ENCODE measurements at regions not wholly inside any gene's neighbourhood (a gene's known extent, or its start where the extent isn't known, plus 50 kb on each side); places are given as distances from the start of the nearest gene placed in this dataset.

DNA sequence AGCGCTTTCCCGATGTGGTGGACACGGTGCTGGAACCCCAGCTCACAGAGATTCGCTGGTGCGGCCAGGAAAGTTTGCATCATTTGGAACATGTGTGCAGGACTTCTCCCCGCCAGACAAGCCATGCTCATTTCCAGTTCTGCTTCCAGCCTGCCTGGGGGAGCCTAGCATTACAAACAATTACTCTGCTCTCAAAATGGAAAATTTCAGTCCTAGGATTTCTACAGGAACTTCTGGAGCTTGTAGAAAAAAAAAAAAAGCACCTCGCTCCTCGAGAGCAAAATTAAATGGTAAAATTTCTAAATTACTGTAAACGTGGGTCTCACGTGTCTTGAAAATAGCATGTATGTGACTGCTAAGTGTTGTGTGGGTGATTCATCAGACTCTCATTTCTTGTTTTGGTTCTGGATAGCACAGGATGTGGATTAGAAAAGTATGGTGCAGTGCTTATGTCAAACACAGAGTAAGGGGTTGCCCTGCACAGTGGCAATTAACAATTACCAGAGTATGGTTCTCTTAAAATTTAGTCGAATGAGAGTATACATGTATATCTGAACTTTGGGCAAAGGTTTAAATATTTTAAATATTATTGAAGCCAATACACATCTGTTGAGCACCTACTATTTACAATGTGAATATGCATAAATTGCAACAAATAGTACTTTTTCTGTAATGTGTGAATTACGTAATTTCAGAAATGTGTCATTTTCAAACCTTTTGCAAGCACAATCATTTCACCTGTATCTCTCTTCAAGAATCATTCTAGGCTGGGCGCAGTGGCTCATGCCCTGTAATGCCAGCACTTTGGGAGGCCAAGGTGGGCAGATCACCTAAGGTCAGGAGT, 61.8 kb upstream of the PTGFRN start:
- TF ChIP-seq, protein P1, sequence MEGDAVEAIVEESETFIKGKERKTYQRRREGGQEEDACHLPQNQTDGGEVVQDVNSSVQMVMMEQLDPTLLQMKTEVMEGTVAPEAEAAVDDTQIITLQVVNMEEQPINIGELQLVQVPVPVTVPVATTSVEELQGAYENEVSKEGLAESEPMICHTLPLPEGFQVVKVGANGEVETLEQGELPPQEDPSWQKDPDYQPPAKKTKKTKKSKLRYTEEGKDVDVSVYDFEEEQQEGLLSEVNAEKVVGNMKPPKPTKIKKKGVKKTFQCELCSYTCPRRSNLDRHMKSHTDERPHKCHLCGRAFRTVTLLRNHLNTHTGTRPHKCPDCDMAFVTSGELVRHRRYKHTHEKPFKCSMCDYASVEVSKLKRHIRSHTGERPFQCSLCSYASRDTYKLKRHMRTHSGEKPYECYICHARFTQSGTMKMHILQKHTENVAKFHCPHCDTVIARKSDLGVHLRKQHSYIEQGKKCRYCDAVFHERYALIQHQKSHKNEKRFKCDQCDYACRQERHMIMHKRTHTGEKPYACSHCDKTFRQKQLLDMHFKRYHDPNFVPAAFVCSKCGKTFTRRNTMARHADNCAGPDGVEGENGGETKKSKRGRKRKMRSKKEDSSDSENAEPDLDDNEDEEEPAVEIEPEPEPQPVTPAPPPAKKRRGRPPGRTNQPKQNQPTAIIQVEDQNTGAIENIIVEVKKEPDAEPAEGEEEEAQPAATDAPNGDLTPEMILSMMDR (IDR thresholded peaks at IDR 0.05 in 2 of 3, conservative IDR thresholded peaks at IDR 0.05 in 1 of 3; ENCODE audit: borderline replicate concordance in 1 of 3, insufficient read depth in 1 of 3, low read depth in 2 of 3, low read length in 2 of 3), result no peak
- TF ChIP-seq, protein P2, sequence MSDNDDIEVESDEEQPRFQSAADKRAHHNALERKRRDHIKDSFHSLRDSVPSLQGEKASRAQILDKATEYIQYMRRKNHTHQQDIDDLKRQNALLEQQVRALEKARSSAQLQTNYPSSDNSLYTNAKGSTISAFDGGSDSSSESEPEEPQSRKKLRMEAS (IDR thresholded peaks at IDR 0.05), result no peak
- TF ChIP-seq POLR2A (IDR thresholded peaks at IDR 0.05; ENCODE audit: borderline replicate concordance, extremely low read depth, insufficient read depth, insufficient read length) (no peak), FOSL1 (IDR thresholded peaks at IDR 0.05; ENCODE audit: low read depth) (no peak), ZFX (IDR thresholded peaks at IDR 0.05) (no peak), ZNF274 (IDR thresholded peaks at IDR 0.05; ENCODE audit: low read depth, low read length) (no peak), EZH2 (IDR thresholded peaks at IDR 0.05) (no peak), YY1 (IDR thresholded peaks at IDR 0.05; ENCODE audit: extremely low read depth, insufficient replicate concordance, low read depth, low read length) (no peak), EZH2phosphoT487 (IDR thresholded peaks at IDR 0.05; ENCODE audit: borderline replicate concordance) (no peak), CEBPB (IDR thresholded peaks at IDR 0.05; ENCODE audit: low read depth) (no peak), EGR1 (IDR thresholded peaks at IDR 0.05; ENCODE audit: low read depth) (no peak)
- TF ChIP-seq, protein P3, sequence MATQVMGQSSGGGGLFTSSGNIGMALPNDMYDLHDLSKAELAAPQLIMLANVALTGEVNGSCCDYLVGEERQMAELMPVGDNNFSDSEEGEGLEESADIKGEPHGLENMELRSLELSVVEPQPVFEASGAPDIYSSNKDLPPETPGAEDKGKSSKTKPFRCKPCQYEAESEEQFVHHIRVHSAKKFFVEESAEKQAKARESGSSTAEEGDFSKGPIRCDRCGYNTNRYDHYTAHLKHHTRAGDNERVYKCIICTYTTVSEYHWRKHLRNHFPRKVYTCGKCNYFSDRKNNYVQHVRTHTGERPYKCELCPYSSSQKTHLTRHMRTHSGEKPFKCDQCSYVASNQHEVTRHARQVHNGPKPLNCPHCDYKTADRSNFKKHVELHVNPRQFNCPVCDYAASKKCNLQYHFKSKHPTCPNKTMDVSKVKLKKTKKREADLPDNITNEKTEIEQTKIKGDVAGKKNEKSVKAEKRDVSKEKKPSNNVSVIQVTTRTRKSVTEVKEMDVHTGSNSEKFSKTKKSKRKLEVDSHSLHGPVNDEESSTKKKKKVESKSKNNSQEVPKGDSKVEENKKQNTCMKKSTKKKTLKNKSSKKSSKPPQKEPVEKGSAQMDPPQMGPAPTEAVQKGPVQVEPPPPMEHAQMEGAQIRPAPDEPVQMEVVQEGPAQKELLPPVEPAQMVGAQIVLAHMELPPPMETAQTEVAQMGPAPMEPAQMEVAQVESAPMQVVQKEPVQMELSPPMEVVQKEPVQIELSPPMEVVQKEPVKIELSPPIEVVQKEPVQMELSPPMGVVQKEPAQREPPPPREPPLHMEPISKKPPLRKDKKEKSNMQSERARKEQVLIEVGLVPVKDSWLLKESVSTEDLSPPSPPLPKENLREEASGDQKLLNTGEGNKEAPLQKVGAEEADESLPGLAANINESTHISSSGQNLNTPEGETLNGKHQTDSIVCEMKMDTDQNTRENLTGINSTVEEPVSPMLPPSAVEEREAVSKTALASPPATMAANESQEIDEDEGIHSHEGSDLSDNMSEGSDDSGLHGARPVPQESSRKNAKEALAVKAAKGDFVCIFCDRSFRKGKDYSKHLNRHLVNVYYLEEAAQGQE (IDR thresholded peaks at IDR 0.05; ENCODE audit: low read depth), result no peak
- TF ChIP-seq, protein P4, sequence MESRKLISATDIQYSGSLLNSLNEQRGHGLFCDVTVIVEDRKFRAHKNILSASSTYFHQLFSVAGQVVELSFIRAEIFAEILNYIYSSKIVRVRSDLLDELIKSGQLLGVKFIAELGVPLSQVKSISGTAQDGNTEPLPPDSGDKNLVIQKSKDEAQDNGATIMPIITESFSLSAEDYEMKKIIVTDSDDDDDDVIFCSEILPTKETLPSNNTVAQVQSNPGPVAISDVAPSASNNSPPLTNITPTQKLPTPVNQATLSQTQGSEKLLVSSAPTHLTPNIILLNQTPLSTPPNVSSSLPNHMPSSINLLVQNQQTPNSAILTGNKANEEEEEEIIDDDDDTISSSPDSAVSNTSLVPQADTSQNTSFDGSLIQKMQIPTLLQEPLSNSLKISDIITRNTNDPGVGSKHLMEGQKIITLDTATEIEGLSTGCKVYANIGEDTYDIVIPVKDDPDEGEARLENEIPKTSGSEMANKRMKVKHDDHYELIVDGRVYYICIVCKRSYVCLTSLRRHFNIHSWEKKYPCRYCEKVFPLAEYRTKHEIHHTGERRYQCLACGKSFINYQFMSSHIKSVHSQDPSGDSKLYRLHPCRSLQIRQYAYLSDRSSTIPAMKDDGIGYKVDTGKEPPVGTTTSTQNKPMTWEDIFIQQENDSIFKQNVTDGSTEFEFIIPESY (IDR thresholded peaks at IDR 0.05; ENCODE audit: extremely low read depth, insufficient replicate concordance, low read length), result no peak
